Fibroblast of lung (primary cell): ENCODE measurements at regions not wholly inside any gene's neighbourhood (a gene's known extent, or its start where the extent isn't known, plus 50 kb on each side); places are given as distances from the start of the nearest gene placed in this dataset.

ENCODE experiments used
- DNase-seq, 2 donors: peaks; one replicate each; pipeline versions ENCODE4 v3.0.0 to v3.0.0-alpha.2; 2010; ENCODE audit warnings: low read depth in 2 of 2
- H2AFZ ChIP-seq: 2 replicates; pipeline ENCODE4 v1.5.1; 2012; ENCODE audit warnings: low read length, control low read depth, inconsistent platforms
- H3K27ac ChIP-seq: 2 replicates; pipeline ENCODE4 v1.5.1; 2011; ENCODE audit warnings: low read length, control low read depth; ENCODE audit not compliant: insufficient read depth
- H3K27me3 ChIP-seq: 2 replicates; pipeline ENCODE4 v1.5.1; 2011; ENCODE audit warnings: mild to moderate bottlenecking, low read length; ENCODE audit not compliant: control insufficient read depth, insufficient read depth
- H3K36me3 ChIP-seq: 2 replicates; pipeline ENCODE4 v1.5.1; 2011; ENCODE audit warnings: low read length; ENCODE audit not compliant: control insufficient read depth, insufficient read depth
- H3K4me1 ChIP-seq: 2 replicates; pipeline ENCODE4 v1.5.1; 2011; ENCODE audit warnings: low read length; ENCODE audit not compliant: control insufficient read depth, insufficient read depth; ENCODE audit errors: extremely low read depth
- H3K4me2 ChIP-seq: 2 replicates; pipeline ENCODE4 v1.5.1; 2011; ENCODE audit warnings: low read length, control low read depth; ENCODE audit not compliant: insufficient read depth; ENCODE audit errors: extremely low read depth
- H3K4me3 ChIP-seq, 4 experiments: fragments of 200-600 bp in 1 of 4; sonication (generic) in 1 of 4; replicated peaks in 1 of 4; 2 replicates each; pipeline ENCODE4 v1.5.1; 2011 to 2016; ENCODE audit warnings: low read length in 4 of 4, low read depth in 3 of 4, mild to moderate bottlenecking in 3 of 4, control low read depth in 2 of 4, inconsistent platforms in 1 of 4, mixed read lengths in 1 of 4; ENCODE audit not compliant: insufficient read depth in 1 of 4; ENCODE audit errors: control extremely low read depth in 1 of 4
- H3K79me2 ChIP-seq: 2 replicates; pipeline ENCODE4 v1.5.1; 2012; ENCODE audit warnings: mild to moderate bottlenecking, low read length, inconsistent platforms; ENCODE audit not compliant: control insufficient read depth, insufficient read depth
- H3K9ac ChIP-seq: 2 replicates; pipeline ENCODE4 v1.5.1; 2011; ENCODE audit warnings: mild to moderate bottlenecking, low read length, control low read depth; ENCODE audit not compliant: insufficient read depth
- H3K9me3 ChIP-seq: 2 replicates; pipeline ENCODE4 v1.5.1; 2012; ENCODE audit warnings: low read depth, low read length; ENCODE audit not compliant: control insufficient read depth, insufficient read depth
- H4K20me1 ChIP-seq: 2 replicates; pipeline ENCODE4 v1.5.1; 2011; ENCODE audit warnings: low read length; ENCODE audit not compliant: control insufficient read depth, insufficient read depth; ENCODE audit errors: extremely low read depth
- CTCF ChIP-seq, 2 donors: IDR thresholded peaks in 1 of 2; conservative IDR thresholded peaks in 1 of 2; 1 replicate in 1 of 2; 2 replicates in 1 of 2; pipeline ENCODE4 v1.5.1; 2011 to 2012; ENCODE audit warnings: low read length in 2 of 2, control low read depth in 1 of 2, inconsistent platforms in 1 of 2, low read depth in 1 of 2, mild to moderate bottlenecking in 1 of 2
- EZH2 ChIP-seq: IDR thresholded peaks from 2 replicates; pipeline ENCODE4 v1.5.1; 2012; ENCODE audit warnings: low read length, control low read depth, mild to moderate bottlenecking; ENCODE audit errors: missing control alignments

- Histone ChIP-seq H4K20me1 (no peaks in the 10 kb centered on the region), H3K79me2 (no peaks in the 10 kb centered on the region), H3K36me3 (no peaks in the 10 kb centered on the region), H3K9me3 (no peaks in the 10 kb centered on the region), H3K4me2 (no peak overlapping the region), H3K4me1 (no peaks in the 10 kb centered on the region), H3K9ac (no peak overlapping the region), H3K4me3 (no peak overlapping the region), H3K27me3 (no peaks in the 10 kb centered on the region), H2AFZ (no peak overlapping the region), H3K27ac (no peak overlapping the region)
- TF ChIP-seq EZH2 (no peak), CTCF (conservative IDR thresholded peaks at IDR 0.05 in 1 of 2, IDR thresholded peaks at IDR 0.05 in 1 of 2; ENCODE audit: low read depth in 1 of 2, low read length in 2 of 2) (no peak)
- no peak for DNase-seq
Measured at GRCh38 chr4:60989141-60989540, 211.0 kb upstream of the ADGRL3 start.

DNA sequence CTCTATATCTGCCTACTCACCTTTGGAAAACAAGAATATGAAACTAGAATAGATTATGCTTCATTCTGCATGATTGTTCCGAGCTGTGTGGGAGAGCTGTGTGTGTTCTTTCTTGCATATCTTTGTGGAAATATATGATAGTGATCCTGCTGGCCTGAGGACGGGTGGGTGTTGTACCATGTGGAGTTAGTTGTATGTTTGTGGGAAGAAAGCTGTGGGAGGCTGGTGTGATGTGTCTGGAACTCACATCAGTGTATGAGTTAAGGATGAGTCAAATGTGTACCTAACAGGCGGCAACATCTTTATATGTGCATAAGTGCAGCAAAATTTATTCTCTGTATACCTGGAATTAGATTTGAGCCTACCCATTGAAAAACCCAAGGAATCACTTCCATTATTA lies 208.1 kb upstream of the ADGRL3 start:
- H3K27ac ChIP-seq, result no peak overlapping the region
- DNase-seq, result peak in 1 of 2 donors; percentile 51
- no peak overlapping the region for H3K4me2 ChIP-seq
- no peak for TF ChIP-seq EZH2
- TF ChIP-seq CTCF (conservative IDR thresholded peaks at IDR 0.05 in 1 of 2, IDR thresholded peaks at IDR 0.05 in 1 of 2; ENCODE audit: low read depth in 1 of 2, low read length in 2 of 2), result no peak
- H3K79me2 ChIP-seq, result no peaks in the 10 kb centered on the region
- no peak overlapping the region for H3K4me3 ChIP-seq
- no peak overlapping the region for H3K9ac ChIP-seq
- no peak overlapping the region for H2AFZ ChIP-seq
- no peaks in the 10 kb centered on the region for H3K36me3 ChIP-seq
- H4K20me1 ChIP-seq, result no peaks in the 10 kb centered on the region
- no peaks in the 10 kb centered on the region for H3K27me3 ChIP-seq
- H3K4me1 ChIP-seq, result no peaks in the 10 kb centered on the region
- H3K9me3 ChIP-seq, result no peaks in the 10 kb centered on the region

- Histone ChIP-seq H3K36me3 (no peaks in the 10 kb centered on the region), H3K27ac (no peak overlapping the region), H3K4me2 (no peak overlapping the region), H3K4me3 (no peak overlapping the region), H3K9ac (no peak overlapping the region), H3K9me3 (no peaks in the 10 kb centered on the region), H3K27me3 (no peaks in the 10 kb centered on the region), H3K79me2 (no peaks in the 10 kb centered on the region), H4K20me1 (no peaks in the 10 kb centered on the region), H3K4me1 (no peaks in the 10 kb centered on the region), H2AFZ (no peak overlapping the region)
- DNase-seq, result peak in 1 of 2 donors; percentile 32
- no peak for TF ChIP-seq EZH2
- TF ChIP-seq CTCF (conservative IDR thresholded peaks at IDR 0.05 in 1 of 2, IDR thresholded peaks at IDR 0.05 in 1 of 2; ENCODE audit: low read depth in 1 of 2, low read length in 2 of 2), result no peak
Measured at GRCh38 chr4:61003301-61003700, 196.8 kb upstream of the ADGRL3 start.
